Natural killer cell (primary cell): ENCODE measurements at regions not wholly inside any gene's neighbourhood (a gene's known extent, or its start where the extent isn't known, plus 50 kb on each side); places are given as distances from the start of the nearest gene placed in this dataset.
"Not testable (repeated sequence)": the region's sequence is repeated elsewhere in the genome, so short reads cannot be mapped to it uniquely, and the experiment has no call there.

ENCODE experiments used
- ATAC-seq, 3 donors: fragments of 150-1000 bp in 2 of 3; fragments of 200-7000 bp in 1 of 3; cut with Tn5 transposase; 1 replicate in 1 of 3; 2 replicates in 2 of 3; pipeline ENCODE4 v1.10.0; 2021; ENCODE audit warnings: mild to moderate bottlenecking in 2 of 3, moderate library complexity in 2 of 3
- DNase-seq, 2 donors: peaks; one replicate each; pipeline versions ENCODE4 v3.0.0 to v3.0.0-alpha.2; 2013 to 2021; ENCODE audit warnings: mixed read lengths in 1 of 2
- H3K27ac ChIP-seq: one replicate; pipeline ENCODE4 v1.5.1; 2013; ENCODE audit warnings: mild to moderate bottlenecking, low read length
- H3K27me3 ChIP-seq: one replicate; pipeline ENCODE4 v1.6.1; 2013; ENCODE audit warnings: low read length; ENCODE audit not compliant: control insufficient read depth, insufficient read depth
- H3K36me3 ChIP-seq: one replicate; pipeline ENCODE4 v1.6.1; 2013; ENCODE audit warnings: low read length; ENCODE audit not compliant: control insufficient read depth, insufficient read depth
- H3K4me1 ChIP-seq: one replicate; pipeline ENCODE4 v1.6.1; 2013; ENCODE audit warnings: low read length; ENCODE audit not compliant: control insufficient read depth, insufficient read depth
- H3K4me3 ChIP-seq: one replicate; pipeline ENCODE4 v1.5.1; 2013; ENCODE audit warnings: low read length
- H3K9me3 ChIP-seq: one replicate; pipeline ENCODE4 v1.6.1; 2013; ENCODE audit warnings: low read length; ENCODE audit not compliant: control insufficient read depth, insufficient read depth
- H3K27ac Mint-ChIP-seq, 2 donors: one replicate each; pipeline ENCODE4 v1.8.0; 2022; ENCODE audit warnings: mild to moderate bottlenecking in 2 of 2, mixed read lengths in 2 of 2, moderate library complexity in 1 of 2
- H3K27me3 Mint-ChIP-seq, 2 donors: one replicate each; pipeline ENCODE4 v1.8.0; 2022; ENCODE audit warnings: low read depth in 2 of 2, mixed read lengths in 2 of 2
- H3K36me3 Mint-ChIP-seq: one replicate; pipeline ENCODE4 v1.8.0; 2022; ENCODE audit warnings: mixed read lengths
- H3K4me1 Mint-ChIP-seq, 2 donors: one replicate each; pipeline ENCODE4 v1.8.0; 2022; ENCODE audit warnings: mixed read lengths in 2 of 2
- H3K4me3 Mint-ChIP-seq: one replicate; pipeline ENCODE4 v1.8.0; 2022; ENCODE audit warnings: mild to moderate bottlenecking, moderate library complexity, mixed read lengths
- H3K9me3 Mint-ChIP-seq, 2 donors: one replicate each; pipeline ENCODE4 v1.8.0; 2022; ENCODE audit warnings: mixed read lengths in 2 of 2
- WGBS: methylation state at CpG from one replicate; pipeline ENCODE4 v1.1.7; 2013; ENCODE audit warnings: missing lambda C conversion rate; ENCODE audit not compliant: insufficient coverage; 5-methylcytosine and 5-hydroxymethylcytosine counted together
- intact Hi-C: fragments of 100-400 bp; cut with micrococcal nuclease; formaldehyde crosslinking; loops from one replicate; pipeline ENCODE4 v1.14.2; 2022
- TF ChIP-seq, protein P1 (sequence below): fragments of 200-600 bp; IDR thresholded peaks from one replicate; pipeline ENCODE4 v1.8.0; 2022; ENCODE audit warnings: antibody characterized with exemption

DNA sequence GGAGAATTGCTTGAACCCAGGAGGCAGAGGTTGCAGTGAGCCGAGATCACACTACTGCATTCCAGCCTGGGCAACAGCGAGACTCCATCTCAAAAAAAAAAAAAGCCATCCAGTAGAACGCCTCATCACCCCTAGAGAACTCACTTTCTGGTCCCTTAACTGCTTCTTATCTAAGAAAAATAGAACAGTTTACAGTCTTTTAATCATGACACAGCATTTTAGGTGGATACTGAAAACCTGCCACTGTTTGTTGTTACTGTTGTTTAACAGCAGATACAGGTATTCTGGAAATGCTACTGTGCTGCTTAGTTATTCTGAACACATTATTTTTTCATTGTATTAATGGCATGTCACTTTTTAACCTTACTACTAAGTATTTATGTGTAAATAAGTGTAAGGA, 624.3 kb upstream of the GHITM start:
- no peaks in the 10 kb centered on the region for H3K27me3 Mint-ChIP-seq
- H3K9me3 Mint-ChIP-seq, result peaks cover 7 to 25% of the 10 kb centered on the region in 2 donors
- H3K4me3 Mint-ChIP-seq, result no peak overlapping the region
- H3K4me1 ChIP-seq, result no peaks in the 10 kb centered on the region
- H3K4me3 ChIP-seq, result no peak overlapping the region
- DNase-seq (no peak), ATAC-seq (no peak)
- 33% methylated on average over 1 of the region's 3 CpGs for WGBS
- TF ChIP-seq, protein P1, sequence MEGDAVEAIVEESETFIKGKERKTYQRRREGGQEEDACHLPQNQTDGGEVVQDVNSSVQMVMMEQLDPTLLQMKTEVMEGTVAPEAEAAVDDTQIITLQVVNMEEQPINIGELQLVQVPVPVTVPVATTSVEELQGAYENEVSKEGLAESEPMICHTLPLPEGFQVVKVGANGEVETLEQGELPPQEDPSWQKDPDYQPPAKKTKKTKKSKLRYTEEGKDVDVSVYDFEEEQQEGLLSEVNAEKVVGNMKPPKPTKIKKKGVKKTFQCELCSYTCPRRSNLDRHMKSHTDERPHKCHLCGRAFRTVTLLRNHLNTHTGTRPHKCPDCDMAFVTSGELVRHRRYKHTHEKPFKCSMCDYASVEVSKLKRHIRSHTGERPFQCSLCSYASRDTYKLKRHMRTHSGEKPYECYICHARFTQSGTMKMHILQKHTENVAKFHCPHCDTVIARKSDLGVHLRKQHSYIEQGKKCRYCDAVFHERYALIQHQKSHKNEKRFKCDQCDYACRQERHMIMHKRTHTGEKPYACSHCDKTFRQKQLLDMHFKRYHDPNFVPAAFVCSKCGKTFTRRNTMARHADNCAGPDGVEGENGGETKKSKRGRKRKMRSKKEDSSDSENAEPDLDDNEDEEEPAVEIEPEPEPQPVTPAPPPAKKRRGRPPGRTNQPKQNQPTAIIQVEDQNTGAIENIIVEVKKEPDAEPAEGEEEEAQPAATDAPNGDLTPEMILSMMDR, result no peak
- intact Hi-C loops, result no loop called here
- no peak overlapping the region for H3K27ac Mint-ChIP-seq
- H3K27me3 ChIP-seq, result no peaks in the 10 kb centered on the region
- H3K27ac ChIP-seq, result no peak overlapping the region
- no peaks in the 10 kb centered on the region for H3K36me3 ChIP-seq
- no peaks in the 10 kb centered on the region for H3K36me3 Mint-ChIP-seq
- no peaks in the 10 kb centered on the region for H3K9me3 ChIP-seq
- no peaks in the 10 kb centered on the region for H3K4me1 Mint-ChIP-seq

DNA sequence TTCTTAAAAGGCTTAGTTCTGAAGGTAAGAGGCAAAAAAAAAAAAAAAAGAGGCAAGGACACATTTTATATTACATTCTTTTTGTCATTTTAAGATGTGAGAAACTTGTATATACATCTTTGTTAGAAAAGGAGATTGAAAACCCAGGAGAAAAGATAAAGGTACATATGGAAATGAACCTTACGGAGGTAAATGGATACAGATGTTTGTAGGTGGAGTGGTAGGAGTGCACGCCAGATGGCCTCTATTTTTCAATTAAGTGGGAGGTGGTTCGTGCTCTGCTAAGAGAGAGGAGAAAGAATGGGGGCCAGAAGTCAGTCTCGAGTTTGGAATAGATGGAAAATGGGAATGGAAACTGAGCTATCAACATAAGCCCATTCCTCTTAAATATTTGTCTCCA, 622.5 kb upstream of the GHITM start:
- WGBS, result 80% methylated on average over 3 of the region's 4 CpGs
- Mint-ChIP-seq H3K4me3 (no peak overlapping the region), H3K27ac (no peak overlapping the region), H3K4me1 (no peaks in the 10 kb centered on the region), H3K9me3 (peaks cover 5 to 25% of the 10 kb centered on the region in 2 donors), H3K36me3 (no peaks in the 10 kb centered on the region), H3K27me3 (no peaks in the 10 kb centered on the region)
- DNase-seq (no peak), ATAC-seq (no peak)
- intact Hi-C loops, result no loop called here
- H3K4me1 ChIP-seq, result no peaks in the 10 kb centered on the region
- TF ChIP-seq, protein P1, result no peak
- no peak overlapping the region for H3K27ac ChIP-seq
- H3K36me3 ChIP-seq, result no peaks in the 10 kb centered on the region
- H3K4me3 ChIP-seq, result no peak overlapping the region
- H3K9me3 ChIP-seq, result no peaks in the 10 kb centered on the region
- H3K27me3 ChIP-seq, result no peaks in the 10 kb centered on the region

DNA sequence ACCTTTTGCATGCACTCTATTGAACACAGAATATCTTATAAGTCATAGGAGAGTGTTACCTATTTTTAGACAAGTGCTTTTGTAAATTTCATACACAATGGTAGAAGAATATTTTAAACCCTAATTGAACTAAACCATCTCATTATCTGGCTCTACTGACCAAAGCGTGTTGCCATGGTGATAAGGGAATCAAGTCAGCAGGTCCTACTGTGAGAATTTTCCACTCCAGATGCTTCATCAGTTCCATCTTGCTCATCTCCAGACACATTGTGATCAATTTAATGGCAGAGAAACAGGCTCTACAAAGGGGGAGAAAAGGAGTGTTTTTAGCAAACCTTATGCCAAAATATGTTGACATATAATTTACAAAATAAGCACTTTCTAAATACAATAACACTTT, 621.9 kb upstream of the GHITM start:
- H3K4me1 Mint-ChIP-seq, result no peaks in the 10 kb centered on the region
- TF ChIP-seq, protein P1, result no peak
- no CpG with 5 or more reads among the region's 1 CpG for WGBS
- no peak overlapping the region for H3K4me3 ChIP-seq
- no peaks in the 10 kb centered on the region for H3K4me1 ChIP-seq
- no peaks in the 10 kb centered on the region for H3K36me3 ChIP-seq
- intact Hi-C loops, result no loop called here
- H3K27ac Mint-ChIP-seq, result no peak overlapping the region
- H3K9me3 ChIP-seq, result no peaks in the 10 kb centered on the region
- H3K36me3 Mint-ChIP-seq, result no peaks in the 10 kb centered on the region
- no peak overlapping the region for H3K27ac ChIP-seq
- H3K27me3 Mint-ChIP-seq, result no peaks in the 10 kb centered on the region
- no peak overlapping the region for H3K4me3 Mint-ChIP-seq
- ATAC-seq (no peak), DNase-seq (no peak)
- no peaks in the 10 kb centered on the region for H3K27me3 ChIP-seq
- H3K9me3 Mint-ChIP-seq, result peaks cover 5 to 25% of the 10 kb centered on the region in 2 donors

DNA sequence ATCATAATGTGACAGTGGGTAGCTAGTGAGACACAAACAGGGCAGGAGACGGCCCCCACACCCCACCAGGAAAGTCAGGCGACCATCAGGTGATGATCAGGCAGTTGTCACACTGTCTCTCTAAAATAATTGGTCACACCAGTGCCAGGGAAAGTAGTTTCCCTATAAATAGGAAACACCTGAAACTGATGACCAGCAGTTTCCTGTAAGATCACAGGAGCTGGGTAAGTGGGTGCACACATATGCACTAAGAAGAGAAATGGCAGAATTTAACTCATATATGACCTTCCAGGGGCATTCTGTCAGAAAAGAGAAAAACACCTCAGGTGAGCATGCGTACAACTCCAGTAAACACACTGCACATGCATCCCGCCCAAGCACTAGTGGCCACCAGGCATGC, 620.5 kb upstream of the GHITM start:
- Histone ChIP-seq H3K4me1 (no peaks in the 10 kb centered on the region), H3K36me3 (no peaks in the 10 kb centered on the region), H3K4me3 (no peak overlapping the region), H3K27me3 (no peaks in the 10 kb centered on the region), H3K27ac (no peak overlapping the region), H3K9me3 (no peaks in the 10 kb centered on the region)
- WGBS, result 89% methylated on average over 2 of the region's 4 CpGs
- ATAC-seq (no peak), DNase-seq (no peak)
- no peaks in the 10 kb centered on the region for H3K27me3 Mint-ChIP-seq
- H3K27ac Mint-ChIP-seq, result no peak overlapping the region
- no peaks in the 10 kb centered on the region for H3K4me1 Mint-ChIP-seq
- H3K36me3 Mint-ChIP-seq, result no peaks in the 10 kb centered on the region
- peaks cover 5 to 22% of the 10 kb centered on the region in 2 donors for H3K9me3 Mint-ChIP-seq
- intact Hi-C loops, result no loop called here
- TF ChIP-seq, protein P1, result no peak
- no peak overlapping the region for H3K4me3 Mint-ChIP-seq

DNA sequence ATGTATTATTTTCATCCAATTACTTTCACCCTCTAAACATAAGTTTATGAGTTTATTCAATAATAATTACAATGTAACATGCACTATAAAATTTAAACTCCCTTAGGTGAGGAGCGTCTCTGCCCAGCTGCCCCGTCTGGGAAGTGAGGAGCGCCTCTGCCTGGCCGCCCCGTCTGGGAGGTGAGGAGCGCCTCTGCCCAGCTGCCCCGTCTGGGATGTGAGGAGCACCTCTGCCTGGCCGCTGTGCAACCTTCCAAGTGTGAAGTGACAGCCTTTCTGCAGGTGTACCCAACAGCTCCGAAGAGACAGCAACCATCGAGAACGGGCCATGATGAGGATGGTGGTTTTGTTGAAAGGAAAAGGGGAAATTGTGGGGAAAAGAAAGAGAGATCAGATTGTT, 618.9 kb upstream of the GHITM start:
- H3K27ac Mint-ChIP-seq, H3K4me1 Mint-ChIP-seq, H3K4me3 Mint-ChIP-seq, intact Hi-C loops, DNase-seq, H3K27me3 ChIP-seq, ATAC-seq, H3K4me3 ChIP-seq, H3K27ac ChIP-seq, H3K27me3 Mint-ChIP-seq, H3K4me1 ChIP-seq, H3K36me3 ChIP-seq, H3K9me3 ChIP-seq: not testable (repeated sequence)
- H3K36me3 Mint-ChIP-seq, result peaks cover 11% of the 10 kb centered on the region
- H3K9me3 Mint-ChIP-seq, result peaks cover 16 to 25% of the 10 kb centered on the region in 2 donors
- WGBS, result 95% methylated on average over 11 of the region's 11 CpGs
